NCI-H2227 (cell line): ENCODE measurements at regions not wholly inside any gene's neighbourhood (a gene's known extent, or its start where the extent isn't known, plus 50 kb on each side); places are given as distances from the start of the nearest gene placed in this dataset.
A peak's percentile ranks its signal among the peaks of the same experiment; 100 is the strongest.
"Not testable (repeated sequence)": the region's sequence is repeated elsewhere in the genome, so short reads cannot be mapped to it uniquely, and the experiment has no call there.

Experiments
- DNase-seq: peaks from one replicate; lab custom pipeline; 2025; ENCODE audit not compliant: unreplicated experiment; lab: John Stamatoyannopoulos, UW

- no peak for DNase-seq
Observed at GRCh38 chr1:234961456-234962339, 166.9 kb downstream of the TOMM20 start.

DNA sequence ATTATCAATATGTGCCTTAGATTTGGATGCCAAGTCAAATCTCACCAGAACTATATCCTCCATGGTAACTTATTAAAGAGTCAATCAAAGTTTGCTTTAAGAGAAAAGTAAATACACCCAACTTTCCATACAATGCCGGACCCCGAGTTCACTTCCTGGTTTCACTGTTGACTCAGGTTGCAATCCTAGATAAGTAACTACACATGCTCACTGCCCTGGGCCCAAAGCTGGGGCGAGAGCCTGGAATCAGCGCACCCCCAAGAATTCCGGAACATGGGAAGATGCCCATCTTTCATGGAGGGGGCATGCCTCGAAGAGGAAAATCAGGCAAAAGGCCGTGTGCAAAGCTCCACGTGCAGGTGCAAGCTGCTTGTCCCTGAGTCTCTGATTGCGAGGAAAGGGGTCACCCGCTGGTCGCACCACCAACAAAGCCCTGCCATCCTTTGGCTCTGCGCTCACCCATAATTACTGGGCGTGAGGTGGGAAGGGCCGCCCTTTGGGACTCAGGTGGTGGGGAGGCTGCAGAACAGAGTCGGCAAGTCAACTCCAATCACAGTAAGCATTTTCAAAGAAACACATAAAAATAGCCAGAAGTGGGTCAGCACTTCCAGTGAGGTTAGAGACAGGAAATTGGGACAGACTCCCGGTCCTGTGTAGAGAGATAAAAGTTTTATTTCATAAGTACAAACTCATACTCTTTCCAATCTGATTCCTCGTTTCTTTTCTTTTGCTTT, 167.7 kb downstream of the TOMM20 start:
- peak; percentile 52 for DNase-seq

DNA sequence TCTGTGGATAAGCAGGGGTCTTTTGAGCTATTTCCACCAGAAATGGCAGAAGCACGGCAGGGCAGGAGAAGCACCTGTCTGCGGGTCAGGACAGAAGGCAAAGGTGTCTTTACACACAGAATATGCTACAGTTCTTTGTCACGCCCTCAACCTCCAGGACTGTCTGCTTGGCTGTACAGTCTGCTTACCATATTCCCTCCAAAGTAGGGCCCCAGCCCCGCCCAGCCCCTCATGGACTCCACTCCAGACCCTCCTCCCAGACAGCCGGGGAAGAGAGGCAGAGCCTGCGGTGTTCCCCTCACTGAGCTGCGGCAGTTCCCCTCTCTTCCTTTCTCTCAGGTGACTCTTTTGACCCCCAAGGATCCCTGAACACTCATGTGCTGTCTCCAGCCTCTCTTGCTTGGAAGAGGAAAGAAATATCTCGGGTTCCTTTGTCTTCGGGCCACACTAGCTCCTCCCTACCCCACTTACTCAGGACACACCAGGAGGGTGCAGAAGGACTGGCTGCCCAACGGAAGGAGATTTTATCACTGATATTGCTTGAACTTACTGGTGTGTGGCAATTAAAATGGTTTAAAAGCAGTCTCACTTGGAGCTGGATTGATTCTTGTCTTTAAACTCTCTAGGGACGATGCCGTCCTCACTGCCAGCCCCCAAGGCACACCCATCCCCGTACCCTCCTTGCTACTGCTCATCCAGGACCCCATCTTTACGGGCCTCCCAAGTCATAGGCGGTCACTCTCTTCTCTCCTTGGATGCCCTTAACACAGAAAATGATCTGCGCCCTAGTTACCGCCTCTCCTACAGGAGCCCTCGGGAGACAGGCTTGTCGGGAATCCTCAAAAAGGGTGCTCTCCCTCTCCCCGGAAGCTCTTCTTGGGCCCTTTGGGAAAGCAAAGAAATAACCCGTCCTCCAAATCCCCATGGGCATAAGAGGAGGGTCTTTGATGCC, 169.7 kb downstream of the TOMM20 start:
- no peak for DNase-seq

DNA sequence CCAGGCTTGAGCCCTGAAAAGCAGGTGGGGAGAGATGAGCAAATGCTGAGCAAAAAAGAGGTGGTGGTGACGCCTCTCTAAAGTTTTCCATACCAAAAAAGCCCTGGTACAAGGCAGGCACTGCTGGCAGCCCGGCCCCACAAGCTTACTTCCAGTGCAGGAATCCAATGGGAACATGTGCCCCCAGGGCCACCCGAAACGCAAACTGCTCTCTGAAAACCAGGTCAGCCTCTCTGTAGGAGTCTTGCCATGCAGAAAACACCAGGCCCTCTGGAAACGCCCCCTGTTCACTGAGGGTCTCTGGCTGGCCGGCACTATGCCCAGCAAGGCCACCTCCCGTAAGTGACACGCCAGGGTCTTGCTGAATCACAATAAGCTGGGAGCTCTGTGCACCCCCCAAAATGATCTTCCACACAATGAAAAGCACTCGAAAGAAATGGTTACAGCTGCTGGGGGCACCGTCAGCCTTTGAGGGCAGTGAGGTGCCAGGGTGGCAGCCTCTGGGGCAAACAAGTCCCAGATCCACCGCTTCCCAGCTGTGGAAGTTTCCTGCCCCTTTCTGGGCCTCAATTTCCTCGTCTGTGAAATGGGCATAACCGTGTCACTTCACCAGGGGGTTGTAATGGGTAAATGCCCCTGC, 170.5 kb downstream of the TOMM20 start:
- no peak for DNase-seq

DNA sequence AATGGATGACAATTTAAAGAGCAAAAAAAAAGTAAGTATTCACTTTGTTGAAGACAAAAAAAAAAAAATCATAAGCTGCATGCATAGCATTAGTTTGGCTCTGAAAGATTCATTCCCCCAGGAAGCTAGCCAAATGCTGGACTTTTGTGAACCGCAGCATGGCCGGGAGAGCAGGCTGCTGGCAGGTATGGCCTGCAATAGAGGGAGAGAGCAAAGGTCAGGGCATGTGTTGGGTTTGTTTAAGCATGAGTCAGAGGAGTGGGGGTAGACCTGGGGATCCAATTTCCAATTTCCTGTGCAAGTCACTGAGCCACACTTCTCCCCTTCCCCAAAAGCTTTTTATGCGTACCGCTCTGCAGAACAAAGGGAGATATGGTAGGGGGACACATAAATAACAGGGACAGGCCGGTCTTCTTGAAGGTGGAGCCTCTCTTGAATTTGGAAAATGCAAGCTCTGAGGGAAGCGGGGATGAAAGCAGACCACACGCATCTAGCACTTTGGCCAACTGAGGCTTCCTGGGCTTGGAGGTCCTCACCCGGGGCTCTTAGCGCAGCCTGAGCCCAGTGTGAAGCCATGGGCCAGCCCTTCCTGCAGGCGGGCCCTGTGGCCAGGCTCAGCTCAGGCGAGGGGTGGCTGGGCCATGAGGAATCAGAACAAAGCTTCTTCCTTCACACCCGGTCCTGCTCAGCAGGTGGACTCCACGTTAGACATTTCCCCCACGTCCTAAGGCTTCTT, 171.1 kb downstream of the TOMM20 start:
- peak; percentile 84 for DNase-seq

DNA sequence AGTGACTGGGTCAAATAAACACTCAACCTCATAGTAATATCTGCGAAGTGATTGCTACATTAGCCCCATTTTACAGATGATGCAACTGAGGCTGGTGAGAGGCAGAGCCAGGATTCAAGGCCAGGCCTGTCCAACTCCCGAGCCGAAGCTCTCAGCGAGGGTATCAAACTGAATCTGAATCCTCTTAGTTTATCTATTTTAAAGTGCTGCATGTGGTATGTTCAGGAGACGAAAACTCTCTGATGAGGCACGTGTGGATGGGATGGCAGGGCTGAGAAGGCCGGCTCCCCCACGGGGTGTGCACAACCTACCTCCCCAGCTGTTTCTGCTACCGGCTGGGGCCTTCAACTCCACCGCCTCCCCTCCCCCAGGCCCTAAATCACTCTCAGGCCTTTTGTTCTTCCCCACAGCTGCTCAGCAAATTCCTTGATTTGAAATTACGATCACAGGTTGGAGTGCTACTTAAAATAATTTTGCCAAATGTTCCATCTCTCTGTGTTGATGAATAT, 171.8 kb downstream of the TOMM20 start:
- peak; percentile 87 for DNase-seq

DNA sequence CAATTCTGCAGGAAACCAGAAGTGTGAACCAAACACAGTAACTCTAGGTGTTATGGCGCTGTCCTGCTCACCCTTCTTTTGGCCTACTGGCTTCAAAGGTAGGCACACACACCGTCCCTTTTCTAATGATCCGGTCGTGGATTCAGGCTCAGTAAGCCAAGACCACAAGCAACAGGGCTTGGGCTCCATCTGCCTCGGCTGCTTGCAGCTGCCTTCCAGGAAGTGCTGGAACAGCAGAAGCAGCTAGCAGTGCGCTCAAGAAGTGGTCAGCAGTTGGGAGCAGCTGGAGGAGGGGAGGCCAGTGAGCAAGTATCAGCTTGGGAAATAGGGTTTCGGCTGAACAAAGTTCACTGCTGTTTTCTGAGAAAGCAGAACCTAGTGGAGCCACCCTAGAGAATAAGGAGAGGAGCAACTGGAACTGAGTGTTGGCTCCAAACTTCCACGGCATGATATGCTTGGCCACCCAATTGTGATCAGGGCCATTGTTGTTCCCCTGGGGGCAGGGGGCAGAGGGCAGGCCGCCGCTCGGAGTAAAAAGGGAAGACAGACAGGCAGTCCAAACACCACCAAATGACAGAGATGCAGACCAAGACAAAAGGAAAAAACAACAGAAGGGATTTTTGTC, 173.4 kb downstream of the TOMM20 start:
- peak; percentile 28 for DNase-seq

DNA sequence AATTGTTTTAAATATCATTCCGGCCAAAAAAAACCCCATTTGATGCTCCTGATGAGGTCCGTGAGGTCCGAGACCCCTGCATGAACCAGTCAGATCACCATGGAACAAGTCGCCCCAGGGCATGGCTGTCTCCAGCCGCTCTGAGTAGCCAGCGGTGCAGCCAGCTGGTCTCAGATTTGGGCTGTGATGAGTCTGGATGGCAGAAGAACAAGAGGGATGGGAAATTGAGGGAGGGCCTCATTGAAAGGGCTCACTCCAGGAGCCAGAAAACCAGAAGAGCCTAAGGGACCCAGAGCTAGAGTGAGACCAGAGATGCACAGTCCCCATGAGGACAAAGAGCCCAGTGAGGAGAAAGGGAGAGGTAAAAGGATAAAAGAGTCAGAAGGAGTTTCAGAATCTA, 174.0 kb downstream of the TOMM20 start:
- no peak for DNase-seq

DNA sequence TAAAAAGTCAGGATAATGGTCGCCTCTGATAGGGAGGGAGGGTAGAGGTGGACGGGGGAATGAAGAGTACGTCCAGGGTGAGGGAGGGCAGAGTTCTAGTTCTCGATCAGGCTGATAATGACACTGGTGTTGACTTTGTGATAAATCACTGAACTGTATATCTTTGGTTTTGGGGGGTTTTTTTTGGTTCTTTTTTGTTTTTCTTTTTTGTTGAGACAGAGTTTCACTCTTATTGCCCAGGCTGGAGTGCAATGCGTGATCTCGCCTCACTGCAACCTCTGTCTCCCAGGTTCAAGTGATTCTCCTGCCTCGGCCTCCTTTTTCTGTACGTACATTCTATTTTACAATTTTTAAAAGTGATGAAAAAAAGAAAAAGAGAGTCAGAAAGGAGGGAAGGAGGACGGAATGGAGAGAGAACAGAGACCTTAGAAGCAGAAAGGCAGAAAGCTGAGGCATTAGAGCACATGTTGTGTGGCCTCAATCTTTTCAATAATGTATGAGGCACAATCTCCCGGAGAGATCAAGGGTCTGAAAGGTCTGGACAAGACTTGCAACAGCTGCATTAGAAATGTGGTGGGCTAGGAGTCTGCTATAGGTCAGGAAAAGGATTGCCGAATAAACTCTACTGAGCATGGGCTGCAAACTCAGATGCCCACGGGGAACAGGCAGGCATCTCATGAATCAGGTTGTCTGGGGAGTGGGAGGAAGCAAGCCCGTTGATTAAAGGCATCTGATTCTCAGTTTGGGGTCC, 174.8 kb downstream of the TOMM20 start:
- DNase-seq = no peak

DNA sequence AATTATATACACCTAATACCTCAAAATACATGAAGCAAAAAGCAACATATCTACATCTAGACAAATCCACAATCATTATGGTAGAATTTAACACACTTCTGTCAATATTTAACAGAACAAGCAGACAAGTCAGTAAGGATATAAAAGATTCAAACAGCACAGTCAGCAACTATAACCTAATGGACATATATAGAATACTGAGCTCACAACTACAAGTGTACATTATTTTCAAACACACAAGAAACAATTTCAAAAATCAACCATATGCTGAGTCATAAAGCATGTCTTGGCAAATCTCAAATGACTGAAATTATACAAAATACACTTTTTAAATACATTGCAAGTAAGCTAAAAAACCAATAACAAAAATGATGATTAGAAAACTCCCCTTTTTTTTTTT, 178.0 kb downstream of the TOMM20 start:
- no peak for DNase-seq

DNA sequence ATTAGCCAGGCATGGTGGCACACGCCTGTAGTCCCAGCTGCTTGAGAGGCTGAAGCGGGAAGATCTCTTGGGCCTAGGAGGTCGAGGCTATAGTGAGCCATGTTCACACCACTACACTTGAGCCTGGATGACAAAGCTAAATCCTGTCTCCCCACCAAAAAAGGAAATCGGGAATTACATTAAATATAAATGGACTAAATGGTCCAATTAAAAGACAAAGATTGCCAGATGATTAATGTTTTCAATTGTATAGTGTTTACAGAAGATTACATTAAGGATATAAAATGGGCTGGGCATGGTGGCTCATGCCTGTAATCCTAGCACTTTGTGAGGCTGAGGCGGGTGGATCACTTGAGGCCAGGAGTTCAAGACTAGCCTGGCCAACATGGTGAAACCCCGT, 179.1 kb downstream of the TOMM20 start:
- DNase-seq = not testable (repeated sequence)

GRCh38 chr1:234944439-234945344, 183.9 kb downstream of the TOMM20 start:
- DNase-seq = no peak

GRCh38 chr1:234943836-234944402, 184.7 kb downstream of the TOMM20 start:
- DNase-seq = no peak

DNA sequence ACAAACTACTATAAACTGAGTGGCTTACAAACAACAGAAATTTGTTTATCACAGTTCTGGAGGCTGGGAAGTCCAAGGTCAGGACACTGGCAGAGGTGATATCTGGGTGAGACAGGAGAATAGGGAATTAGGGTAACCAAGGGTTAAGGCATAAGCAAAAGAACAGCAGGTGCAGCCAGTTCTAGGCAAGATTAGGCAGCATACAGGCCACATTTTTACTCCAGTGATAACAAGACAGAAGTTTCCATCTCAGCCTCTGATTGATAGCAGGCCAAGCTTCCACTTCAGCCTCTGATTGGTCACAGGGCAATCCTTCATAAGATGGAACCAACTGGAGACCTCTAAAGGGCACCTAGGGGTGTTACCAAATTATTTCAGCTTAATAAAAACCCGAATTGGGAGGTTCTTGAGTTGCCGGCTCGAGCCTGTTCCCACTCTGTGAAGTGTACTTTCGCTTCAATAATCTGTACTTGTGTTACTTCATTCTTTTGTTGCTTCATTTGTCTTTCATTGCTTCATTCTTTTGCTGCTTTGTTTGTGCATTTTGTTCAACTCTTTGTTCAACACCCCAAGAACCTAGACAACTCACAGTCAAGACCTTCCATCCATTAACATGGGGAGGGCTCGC, 185.6 kb downstream of the TOMM20 start:
- no peak for DNase-seq

GRCh38 chr1:234942012-234942332, 186.7 kb downstream of the TOMM20 start:
- no peak for DNase-seq

- DNase-seq = no peak
Observed at GRCh38 chr1:234941321-234942011, 187.2 kb downstream of the TOMM20 start.
